Colonic mucosa (tissue), 4 donors: ENCODE measurements at regions not wholly inside any gene's neighbourhood (a gene's known extent, or its start where the extent isn't known, plus 50 kb on each side); places are given as distances from the start of the nearest gene placed in this dataset.

Source experiments
- DNase-seq: peaks from one replicate; pipeline ENCODE4 v3.0.0-alpha.2; 2020
- H3K27ac ChIP-seq: fragments of 200-600 bp; one replicate; pipeline ENCODE4 v1.8.0; 2021
- H3K27me3 ChIP-seq: fragments of 200-600 bp; one replicate; pipeline ENCODE4 v1.8.0; 2021
- H3K36me3 ChIP-seq: fragments of 200-600 bp; one replicate; pipeline ENCODE4 v1.8.0; 2021
- H3K4me1 ChIP-seq: fragments of 200-600 bp; one replicate; pipeline ENCODE4 v1.8.0; 2021; ENCODE audit warnings: mild to moderate bottlenecking
- H3K4me3 ChIP-seq: fragments of 200-600 bp; one replicate; pipeline ENCODE4 v1.8.0; 2021
- H3K9ac ChIP-seq, 2 donors: one replicate each; pipeline ENCODE4 v1.7.0; 2013; ENCODE audit warnings: control low read depth in 2 of 2, low read depth in 2 of 2, low read length in 2 of 2
- H3K9me3 ChIP-seq: fragments of 200-600 bp; one replicate; pipeline ENCODE4 v1.8.0; 2021
- CTCF ChIP-seq: fragments of 200-600 bp; IDR thresholded peaks from one replicate; pipeline ENCODE4 v1.8.0; 2022; ENCODE audit warnings: antibody characterized with exemption, mild to moderate bottlenecking
- intact Hi-C: fragments of 100-400 bp; cut with DNase I; formaldehyde crosslinking; loops from one replicate; pipeline ENCODE4 v1.14.1; 2022
- donor health status: healthy.
- donor health status: DM: no; HTN: no; CAD: no.
- donor health status: DM: no; HTN: no; CAD: no.

- Histone ChIP-seq H3K9ac (no peak overlapping the region), H3K27ac (no peak overlapping the region), H3K4me1 (no peaks in the 10 kb centered on the region), H3K36me3 (no peaks in the 10 kb centered on the region), H3K4me3 (no peak overlapping the region), H3K9me3 (no peaks in the 10 kb centered on the region), H3K27me3 (no peaks in the 10 kb centered on the region)
- no peak for DNase-seq
- intact Hi-C loops, result no loop called here
- TF ChIP-seq CTCF, result no peak
Measured at GRCh38 chr13:68066879-68067513, 836.9 kb upstream of the PCDH9 start.

- H3K27me3 ChIP-seq, result no peaks in the 10 kb centered on the region
- no peaks in the 10 kb centered on the region for H3K36me3 ChIP-seq
- H3K9me3 ChIP-seq, result no peaks in the 10 kb centered on the region
- no peak overlapping the region for H3K27ac ChIP-seq
- no peaks in the 10 kb centered on the region for H3K4me1 ChIP-seq
- DNase-seq, result no peak
- intact Hi-C loops, result no loop called here
- TF ChIP-seq CTCF, result no peak
- no peak overlapping the region for H3K4me3 ChIP-seq
- no peak overlapping the region for H3K9ac ChIP-seq
Measured at GRCh38 chr13:68064001-68064770, 834.0 kb upstream of the PCDH9 start.

- H3K9ac ChIP-seq, result no peak overlapping the region
- H3K9me3 ChIP-seq, result no peaks in the 10 kb centered on the region
- DNase-seq, result no peak
- H3K4me3 ChIP-seq, result no peak overlapping the region
- no peaks in the 10 kb centered on the region for H3K27me3 ChIP-seq
- TF ChIP-seq CTCF, result no peak
- intact Hi-C loops, result no loop called here
- no peaks in the 10 kb centered on the region for H3K36me3 ChIP-seq
- no peak overlapping the region for H3K27ac ChIP-seq
- no peaks in the 10 kb centered on the region for H3K4me1 ChIP-seq
Measured at GRCh38 chr13:68063181-68063580, 833.0 kb upstream of the PCDH9 start.

GRCh38 chr13:68057836-68058235 lies 827.7 kb upstream of the PCDH9 start:
- TF ChIP-seq CTCF, result no peak
- Histone ChIP-seq H3K9me3 (no peaks in the 10 kb centered on the region), H3K4me3 (no peak overlapping the region), H3K36me3 (no peaks in the 10 kb centered on the region), H3K4me1 (no peaks in the 10 kb centered on the region), H3K9ac (no peak overlapping the region), H3K27me3 (no peaks in the 10 kb centered on the region), H3K27ac (no peak overlapping the region)
- intact Hi-C loops, result no loop called here
- DNase-seq, result no peak

- no peaks in the 10 kb centered on the region for H3K36me3 ChIP-seq
- H3K27ac ChIP-seq, result no peak overlapping the region
- no peak overlapping the region for H3K4me3 ChIP-seq
- TF ChIP-seq CTCF, result no peak
- no peak overlapping the region for H3K9ac ChIP-seq
- no peaks in the 10 kb centered on the region for H3K27me3 ChIP-seq
- peak; percentile 27 for DNase-seq
- intact Hi-C loops, result no loop called here
- no peaks in the 10 kb centered on the region for H3K4me1 ChIP-seq
- no peaks in the 10 kb centered on the region for H3K9me3 ChIP-seq
Measured at GRCh38 chr13:68056816-68057710, 826.9 kb upstream of the PCDH9 start.
